AG04450 (cell line): ENCODE measurements at regions not wholly inside any gene's neighbourhood (a gene's known extent, or its start where the extent isn't known, plus 50 kb on each side); places are given as distances from the start of the nearest gene placed in this dataset.
"Not testable (repeated sequence)": the region's sequence is repeated elsewhere in the genome, so short reads cannot be mapped to it uniquely, and the experiment has no call there.

Source experiments
- CTCF ChIA-PET: fragments of 300-600, 350-600 bp; formaldehyde crosslinking; extraction: SDS; loops from one replicate; lab custom pipeline; 2022; ENCODE audit warnings: antibody characterized with exemption, inconsistent platforms; lab: Charles Lee
- POLR2A ChIA-PET: fragments of 350-600 bp; formaldehyde crosslinking; extraction: SDS; loops from one replicate; lab custom pipeline; 2021; ENCODE audit warnings: antibody characterized with exemption, inconsistent platforms; lab: Yijun Ruan, JAX
- DNase-seq: peaks from one replicate; pipeline ENCODE4 v3.0.0-alpha.2; 2011; ENCODE audit warnings: low read depth, low spot score
- H3K27ac ChIP-seq: one replicate; pipeline ENCODE4 v1.5.1; 2012; ENCODE audit warnings: low read depth, low read length, control low read depth
- H3K27me3 ChIP-seq: one replicate; pipeline ENCODE4 v1.6.0; 2012; ENCODE audit warnings: low read length; ENCODE audit not compliant: control insufficient read depth, insufficient read depth
- H3K4me3 ChIP-seq: 2 replicates; pipeline ENCODE4 v1.5.1; 2011; ENCODE audit warnings: mild to moderate bottlenecking, low read depth, low read length, control low read depth
- H3K9me3 ChIP-seq: 2 replicates; pipeline ENCODE4 v1.5.1; 2012; ENCODE audit warnings: low read length; ENCODE audit not compliant: control insufficient read depth, insufficient read depth
- CTCF ChIP-seq: IDR thresholded peaks from 2 replicates; pipeline ENCODE4 v1.5.1; 2011; ENCODE audit warnings: low read depth, low read length, control low read depth, inconsistent platforms

- H3K27ac ChIP-seq = no peak overlapping the region
- no peaks in the 10 kb centered on the region for H3K27me3 ChIP-seq
- TF ChIP-seq CTCF = no peak
- CTCF ChIA-PET = interaction anchor here (0.6 to 1.2 kb wide), 3 partner anchors 11 to 15 kb away, joined by 3 read pairs; no protein-coding TSS in a partner anchor
- no peak overlapping the region for H3K4me3 ChIP-seq
- no peak for DNase-seq
- POLR2A ChIA-PET = no interaction called here
- H3K9me3 ChIP-seq = no peaks in the 10 kb centered on the region
Observed at GRCh38 chr13:74272826-74273225, 138.6 kb upstream of the KLF12 start.

DNA sequence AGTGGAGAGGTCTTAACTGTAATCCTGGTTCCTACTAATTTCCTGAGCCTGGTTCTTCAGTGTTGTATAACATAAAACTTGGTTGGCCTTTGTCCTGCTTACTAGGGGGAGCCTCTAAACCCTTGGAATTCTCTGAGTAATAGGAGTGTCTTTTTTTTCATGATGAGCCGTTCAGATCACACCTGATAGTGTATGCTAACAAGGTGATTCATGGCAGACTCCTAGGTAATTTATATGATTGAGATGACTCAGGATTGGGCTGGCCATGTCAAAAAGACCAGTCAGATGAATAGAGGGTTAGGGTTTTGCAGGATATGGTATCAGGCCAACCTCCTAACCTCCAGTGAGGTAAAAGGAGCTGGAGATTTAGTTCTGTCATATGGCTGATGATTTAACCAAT, 135.8 kb upstream of the KLF12 start:
- Histone ChIP-seq H3K4me3 (no peak overlapping the region), H3K9me3 (no peaks in the 10 kb centered on the region), H3K27me3 (no peaks in the 10 kb centered on the region), H3K27ac (no peak overlapping the region)
- DNase-seq = no peak
- CTCF ChIA-PET = no interaction called here
- no peak for TF ChIP-seq CTCF
- POLR2A ChIA-PET = interaction anchor here (0.5 kb wide), 1 partner anchor 12 kb away, joined by 3 read pairs; no protein-coding TSS in a partner anchor

- no peaks in the 10 kb centered on the region for H3K9me3 ChIP-seq
- no peak for DNase-seq
- ChIA-PET POLR2A (no interaction called here), CTCF (interaction anchor here (1.5 kb wide), 1 partner anchor 20 kb away, joined by 6 read pairs; no protein-coding TSS in a partner anchor)
- H3K27me3 ChIP-seq = no peaks in the 10 kb centered on the region
- H3K27ac ChIP-seq = no peak overlapping the region
- no peak for TF ChIP-seq CTCF
- no peak overlapping the region for H3K4me3 ChIP-seq
Observed at GRCh38 chr13:74266861-74267260, 132.7 kb upstream of the KLF12 start.

GRCh38 chr13:74266309-74266708, 132.1 kb upstream of the KLF12 start:
- CTCF ChIA-PET = interaction anchor here (1.5 kb wide), 1 partner anchor 20 kb away, joined by 6 read pairs; no protein-coding TSS in a partner anchor
- POLR2A ChIA-PET = no interaction called here
- H3K9me3 ChIP-seq = no peaks in the 10 kb centered on the region
- no peak overlapping the region for H3K27ac ChIP-seq
- DNase-seq = no peak
- H3K4me3 ChIP-seq = no peak overlapping the region
- H3K27me3 ChIP-seq = no peaks in the 10 kb centered on the region
- no peak for TF ChIP-seq CTCF

- no peak overlapping the region for H3K4me3 ChIP-seq
- H3K9me3 ChIP-seq = no peaks in the 10 kb centered on the region
- no peak for TF ChIP-seq CTCF
- ChIA-PET POLR2A (no interaction called here), CTCF (no interaction called here)
- H3K27ac ChIP-seq = no peak overlapping the region
- no peaks in the 10 kb centered on the region for H3K27me3 ChIP-seq
- no peak for DNase-seq
Observed at GRCh38 chr13:74264333-74264732, 130.1 kb upstream of the KLF12 start.

DNA sequence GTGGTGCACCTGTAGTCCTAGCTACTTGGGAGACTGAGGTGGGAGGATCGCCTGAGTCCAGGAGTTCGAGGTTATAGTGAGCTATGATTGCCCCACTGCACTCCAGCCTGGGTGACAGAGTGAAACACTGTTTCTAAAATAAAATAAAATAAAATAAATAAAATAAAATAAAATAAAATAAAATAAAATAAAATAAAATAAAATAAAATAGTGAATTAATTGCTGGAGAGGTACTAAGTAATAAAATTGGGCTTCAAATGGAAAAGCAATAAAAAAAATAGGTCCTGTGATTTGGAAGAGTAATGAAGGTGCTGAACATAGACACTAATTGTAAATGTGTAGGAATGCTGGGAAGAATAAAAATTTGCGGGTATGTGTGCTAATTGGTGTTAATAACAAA, 126.2 kb upstream of the KLF12 start:
- POLR2A ChIA-PET, H3K27ac ChIP-seq, H3K4me3 ChIP-seq, CTCF ChIA-PET, H3K27me3 ChIP-seq, H3K9me3 ChIP-seq, DNase-seq: not testable (repeated sequence)
